ENCODE measurements at regions not wholly inside any gene's neighbourhood (a gene's known extent, or its start where the extent isn't known, plus 50 kb on each side); places are given as distances from the start of the nearest gene placed in this dataset.

GRCh38 chr3:86563400-86563970, 427.5 kb downstream of the VGLL3 start:
- POLR2A ChIA-PET (ENCODE audit: low non-redundant PET) = no interaction called here
- DNase-seq (ENCODE audit: low spot score) = peak; percentile 4
- H3K27ac ChIP-seq = no peak overlapping the region
- CTCF ChIA-PET = interaction anchor here (0.6 kb wide), 1 partner anchor 11 kb away, joined by 3 read pairs; no protein-coding TSS in a partner anchor
- peak; percentile 73 for TF ChIP-seq CTCF (conservative IDR thresholded peaks at IDR 0.05; ENCODE audit: low read depth)

GRCh38 chr3:86562090-86562489, 428.9 kb downstream of the VGLL3 start:
- POLR2A ChIA-PET (ENCODE audit: low non-redundant PET) = no interaction called here
- DNase-seq (ENCODE audit: low spot score) = no peak
- no peak for TF ChIP-seq CTCF (conservative IDR thresholded peaks at IDR 0.05; ENCODE audit: low read depth)
- CTCF ChIA-PET = no interaction called here
- H3K27ac ChIP-seq = no peak overlapping the region

DNA sequence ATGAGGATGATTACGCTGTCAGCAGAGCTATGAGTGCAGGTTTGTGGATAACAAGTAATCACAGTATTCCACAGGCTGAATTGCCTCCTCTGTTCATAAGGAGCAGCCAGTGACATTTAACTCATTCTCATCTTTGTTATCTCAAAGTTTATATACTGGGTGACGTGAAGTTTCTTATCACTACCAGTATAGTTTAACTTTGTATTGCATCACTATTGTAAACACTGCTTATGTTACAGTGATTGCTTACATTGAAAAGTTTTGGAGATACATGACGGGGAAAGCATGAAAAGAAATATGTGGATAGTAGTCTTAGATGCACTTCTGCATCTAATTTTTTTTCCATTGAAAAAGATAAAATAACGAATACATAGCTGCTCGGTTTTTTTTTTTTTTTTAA, 429.7 kb downstream of the VGLL3 start:
- POLR2A ChIA-PET (ENCODE audit: low non-redundant PET) = no interaction called here
- CTCF ChIA-PET = no interaction called here

GRCh38 chr3:86554383-86554782, 436.6 kb downstream of the VGLL3 start:
- POLR2A ChIA-PET (ENCODE audit: low non-redundant PET) = no interaction called here
- no peak overlapping the region for H3K27ac ChIP-seq
- no peak for DNase-seq (ENCODE audit: low spot score)
- CTCF ChIA-PET = interaction anchor here (0.9 kb wide), 1 partner anchor 280 kb away, joined by 4 read pairs; no protein-coding TSS in a partner anchor
- TF ChIP-seq CTCF (conservative IDR thresholded peaks at IDR 0.05; ENCODE audit: low read depth) = no peak

More for the DNA sequence above, 429.7 kb downstream of the VGLL3 start:
- TF ChIP-seq CTCF (conservative IDR thresholded peaks at IDR 0.05; ENCODE audit: low read depth) = no peak
- H3K27ac ChIP-seq = no peak overlapping the region
- no peak for DNase-seq (ENCODE audit: low spot score)

GRCh38 chr3:86547692-86548091, 443.3 kb downstream of the VGLL3 start:
- ChIA-PET CTCF (no interaction called here), POLR2A (ENCODE audit: low non-redundant PET) (no interaction called here)
- DNase-seq (ENCODE audit: low spot score) = no peak
- TF ChIP-seq CTCF (conservative IDR thresholded peaks at IDR 0.05; ENCODE audit: low read depth) = no peak
- no peak overlapping the region for H3K27ac ChIP-seq

DNA sequence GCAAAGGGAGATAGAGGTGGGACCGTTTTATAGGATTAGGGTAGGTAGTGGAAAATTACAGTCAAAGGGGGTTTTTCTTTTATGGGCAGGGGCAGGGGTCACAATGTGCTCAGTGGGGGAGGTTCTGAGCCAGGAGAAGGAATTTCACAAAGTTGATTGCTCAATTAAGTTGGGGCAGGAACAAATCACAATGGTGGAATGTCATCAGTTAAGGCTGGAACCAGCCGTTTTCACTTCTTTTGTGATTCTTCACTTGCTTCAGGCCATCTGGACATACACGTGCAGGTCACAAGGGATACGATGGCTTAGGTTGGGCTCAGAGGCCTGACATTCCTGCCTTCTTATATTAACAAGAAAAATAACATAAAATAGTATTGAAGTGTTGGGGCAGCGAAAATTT, 453.8 kb downstream of the VGLL3 start:
- H3K27ac ChIP-seq = no peak overlapping the region
- CTCF ChIA-PET = no interaction called here
- no peak for DNase-seq (ENCODE audit: low spot score)
- TF ChIP-seq CTCF (conservative IDR thresholded peaks at IDR 0.05; ENCODE audit: low read depth) = no peak
- POLR2A ChIA-PET (ENCODE audit: low non-redundant PET) = no interaction called here

Measured in RWPE1 (cell line).